GM12878 (cell line): ENCODE measurements at regions not wholly inside any gene's neighbourhood (a gene's known extent, or its start where the extent isn't known, plus 50 kb on each side); places are given as distances from the start of the nearest gene placed in this dataset.

ENCODE experiments used
- ATAC-seq: fragments of 200-7000 bp; cut with Tn5 transposase; 3 replicates; pipeline ENCODE4 v1.9.1; 2020; ENCODE audit warnings: mild to moderate bottlenecking, moderate library complexity
- BruUV-seq: library from RNA; stranded (reverse); fragments of 400-500 nt; replicated peaks from 2 replicates; lab custom pipeline; 2021; lab: Mats Ljungman, UMichigan
- CTCF ChIA-PET: fragments of 300-600 bp; sonication (Branson Sonifier 250); formaldehyde crosslinking; extraction: SDS; loops from one replicate; lab custom pipeline; 2021; ENCODE audit warnings: inconsistent platforms; lab: Yijun Ruan, JAX
- POLR2A ChIA-PET: fragments of 350-600 bp; formaldehyde crosslinking; extraction: SDS; loops from one replicate; lab custom pipeline; 2021; ENCODE audit warnings: inconsistent platforms; lab: Charles Lee
- RAD21 ChIA-PET: fragments of 300-600 bp; sonication (Branson Sonifier 250); formaldehyde crosslinking; loops from one replicate; lab custom pipeline; 2023; ENCODE audit warnings: antibody characterized with exemption; ENCODE audit not compliant: unreplicated experiment; lab: Charles Lee
- SMC1A ChIA-PET: fragments of 300-600 bp; sonication (Branson Sonifier 250); formaldehyde crosslinking; loops from one replicate; lab custom pipeline; 2023; ENCODE audit not compliant: unreplicated experiment, uncharacterized antibody; lab: Charles Lee
- DNase-seq: peaks from one replicate; pipeline ENCODE4 v3.0.0-alpha.2; 2011; ENCODE audit warnings: low read depth, low spot score
- FAIRE-seq: peaks from 3 replicates; lab custom pipeline; 2011; peaks lifted over from hg19 to GRCh38; lab: Jason Lieb, UNC
- H2AFZ ChIP-seq: 2 replicates; pipeline ENCODE4 v1.6.0; 2011; ENCODE audit warnings: low read depth, low read length, control low read depth; ENCODE audit not compliant: control insufficient read depth
- H3K27ac ChIP-seq: 2 replicates; pipeline ENCODE4 v1.5.1; 2011; ENCODE audit warnings: control low read depth; ENCODE audit not compliant: control insufficient read depth, insufficient read depth
- H3K27me3 ChIP-seq, 2 experiments: replicated peaks in 1 of 2; 2 replicates each; pipeline versions ENCODE4 v1.6.0 to v1.6.1; 2011; ENCODE audit warnings: low read length in 1 of 2; ENCODE audit not compliant: control insufficient read depth in 2 of 2, insufficient read depth in 2 of 2
- H3K36me3 ChIP-seq, 2 experiments: 2 replicates each; pipeline ENCODE4 v1.5.1; 2011; ENCODE audit warnings: low read length in 1 of 2; ENCODE audit not compliant: control insufficient read depth in 2 of 2, insufficient read depth in 2 of 2
- H3K4me1 ChIP-seq: 2 replicates; pipeline ENCODE4 v1.6.1; 2011; ENCODE audit warnings: mild to moderate bottlenecking, low read length, moderate library complexity, mixed read lengths; ENCODE audit not compliant: control insufficient read depth, insufficient read depth
- H3K4me2 ChIP-seq: 2 replicates; pipeline ENCODE4 v1.6.0; 2011; ENCODE audit warnings: control low read depth; ENCODE audit not compliant: control insufficient read depth, insufficient read depth
- H3K4me3 ChIP-seq: fragments of 200-600 bp; sonication (generic); 2 replicates; pipeline ENCODE4 v1.5.1; 2016
- H3K79me2 ChIP-seq: 2 replicates; pipeline ENCODE4 v1.6.0; 2011; ENCODE audit warnings: low read length; ENCODE audit not compliant: control insufficient read depth, insufficient read depth
- H3K9ac ChIP-seq: 2 replicates; pipeline ENCODE4 v1.8.0; 2011; ENCODE audit warnings: low read length, control low read depth, mixed read lengths; ENCODE audit not compliant: control insufficient read depth, insufficient read depth
- H3K9me3 ChIP-seq: replicated peaks from 3 replicates; pipeline ENCODE4 v1.5.1; 2011; ENCODE audit warnings: mild to moderate bottlenecking, low read length; ENCODE audit not compliant: control insufficient read depth, insufficient read depth
- H4K20me1 ChIP-seq: 2 replicates; pipeline ENCODE4 v1.6.0; 2011; ENCODE audit not compliant: control insufficient read depth, insufficient read depth
- HCFC1 ChIP-seq: fragments of 150-350 bp; IDR thresholded peaks from 2 replicates; pipeline ENCODE4 v1.6.1; 2014; ENCODE audit warnings: low read length
- NR2F1 ChIP-seq: fragments of 450-650 bp; conservative IDR thresholded peaks from 2 replicates; pipeline ENCODE4 v1.6.1; 2017; ENCODE audit warnings: mild to moderate bottlenecking
- SREBF2 ChIP-seq: IDR thresholded peaks from 2 replicates; pipeline ENCODE4 v1.6.1; 2012; ENCODE audit warnings: mild to moderate bottlenecking, low read length
- YY1 ChIP-seq: IDR thresholded peaks from 2 replicates; pipeline ENCODE4 v1.6.1; 2011; ENCODE audit warnings: low read depth, mild to moderate bottlenecking, low read length
- whole genome bisulfite sequencing: methylation state at CpG from one replicate; pipeline ENCODE4 v1.1.6; 2016; ENCODE audit warnings: low lambda C conversion rate; ENCODE audit not compliant: insufficient replicate concordance, insufficient coverage; ENCODE audit errors: missing lambda C conversion rate; 5-methylcytosine and 5-hydroxymethylcytosine counted together
- in situ Hi-C: fragments of 300-500 bp; cut with MboI; formaldehyde crosslinking; loops from 9 replicates; pipeline ENCODE4 v1.14.3; 2018; ENCODE audit warnings: mixed read lengths
- intact Hi-C: fragments of 100-400 bp; cut with micrococcal nuclease; formaldehyde crosslinking; loops from one replicate; pipeline ENCODE4 v1.14.2; 2022; ENCODE audit not compliant: unreplicated experiment
- TF ChIP-seq, protein P1 (sequence below): IDR thresholded peaks from 2 replicates; pipeline ENCODE4 v1.6.1; 2012; ENCODE audit warnings: improper control_type of control experiment, low read depth, low read length; ENCODE audit not compliant: insufficient replicate concordance
- TF ChIP-seq, protein P2 (sequence below): fragments of 450-650 bp; IDR thresholded peaks from 2 replicates; pipeline ENCODE4 v1.6.1; 2017; ENCODE audit warnings: mild to moderate bottlenecking, moderate library complexity
- TF ChIP-seq, protein P3 (sequence below): fragments of 450-650 bp; formaldehyde crosslinking; IDR thresholded peaks from 2 replicates; pipeline ENCODE4 v1.4.0; 2022; ENCODE audit warnings: mild to moderate bottlenecking, moderate library complexity
- TF ChIP-seq, protein P4 (sequence below): fragments of 450-650 bp; IDR thresholded peaks from 2 replicates; pipeline ENCODE4 v1.6.1; 2017; ENCODE audit warnings: low read depth, mild to moderate bottlenecking, moderate library complexity

DNA sequence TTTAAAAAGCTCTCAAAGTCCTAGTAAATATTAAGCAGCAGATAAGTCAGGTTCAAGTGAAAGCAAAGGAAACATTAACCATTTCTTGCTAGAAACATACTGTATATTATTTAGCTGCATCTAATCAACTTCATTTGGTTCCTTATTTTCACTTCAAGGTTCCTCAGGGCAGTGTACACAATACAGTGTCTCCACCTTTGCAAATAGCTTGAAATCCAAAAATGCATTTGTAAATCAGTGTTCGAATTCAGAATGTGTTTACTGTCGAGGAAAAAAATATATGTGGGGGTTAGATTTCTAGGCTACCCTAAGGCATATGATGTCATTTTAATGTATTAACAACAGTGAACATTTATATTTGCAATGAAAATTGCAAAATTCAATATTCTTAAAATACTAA is 436.0 kb downstream of the CETN3 start (continued):
- TF ChIP-seq, protein P1, sequence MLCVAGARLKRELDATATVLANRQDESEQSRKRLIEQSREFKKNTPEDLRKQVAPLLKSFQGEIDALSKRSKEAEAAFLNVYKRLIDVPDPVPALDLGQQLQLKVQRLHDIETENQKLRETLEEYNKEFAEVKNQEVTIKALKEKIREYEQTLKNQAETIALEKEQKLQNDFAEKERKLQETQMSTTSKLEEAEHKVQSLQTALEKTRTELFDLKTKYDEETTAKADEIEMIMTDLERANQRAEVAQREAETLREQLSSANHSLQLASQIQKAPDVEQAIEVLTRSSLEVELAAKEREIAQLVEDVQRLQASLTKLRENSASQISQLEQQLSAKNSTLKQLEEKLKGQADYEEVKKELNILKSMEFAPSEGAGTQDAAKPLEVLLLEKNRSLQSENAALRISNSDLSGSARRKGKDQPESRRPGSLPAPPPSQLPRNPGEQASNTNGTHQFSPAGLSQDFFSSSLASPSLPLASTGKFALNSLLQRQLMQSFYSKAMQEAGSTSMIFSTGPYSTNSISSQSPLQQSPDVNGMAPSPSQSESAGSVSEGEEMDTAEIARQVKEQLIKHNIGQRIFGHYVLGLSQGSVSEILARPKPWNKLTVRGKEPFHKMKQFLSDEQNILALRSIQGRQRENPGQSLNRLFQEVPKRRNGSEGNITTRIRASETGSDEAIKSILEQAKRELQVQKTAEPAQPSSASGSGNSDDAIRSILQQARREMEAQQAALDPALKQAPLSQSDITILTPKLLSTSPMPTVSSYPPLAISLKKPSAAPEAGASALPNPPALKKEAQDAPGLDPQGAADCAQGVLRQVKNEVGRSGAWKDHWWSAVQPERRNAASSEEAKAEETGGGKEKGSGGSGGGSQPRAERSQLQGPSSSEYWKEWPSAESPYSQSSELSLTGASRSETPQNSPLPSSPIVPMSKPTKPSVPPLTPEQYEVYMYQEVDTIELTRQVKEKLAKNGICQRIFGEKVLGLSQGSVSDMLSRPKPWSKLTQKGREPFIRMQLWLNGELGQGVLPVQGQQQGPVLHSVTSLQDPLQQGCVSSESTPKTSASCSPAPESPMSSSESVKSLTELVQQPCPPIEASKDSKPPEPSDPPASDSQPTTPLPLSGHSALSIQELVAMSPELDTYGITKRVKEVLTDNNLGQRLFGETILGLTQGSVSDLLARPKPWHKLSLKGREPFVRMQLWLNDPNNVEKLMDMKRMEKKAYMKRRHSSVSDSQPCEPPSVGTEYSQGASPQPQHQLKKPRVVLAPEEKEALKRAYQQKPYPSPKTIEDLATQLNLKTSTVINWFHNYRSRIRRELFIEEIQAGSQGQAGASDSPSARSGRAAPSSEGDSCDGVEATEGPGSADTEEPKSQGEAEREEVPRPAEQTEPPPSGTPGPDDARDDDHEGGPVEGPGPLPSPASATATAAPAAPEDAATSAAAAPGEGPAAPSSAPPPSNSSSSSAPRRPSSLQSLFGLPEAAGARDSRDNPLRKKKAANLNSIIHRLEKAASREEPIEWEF, result no peak
- TF ChIP-seq NR2F1, result no peak
- no peak for TF ChIP-seq YY1
- TF ChIP-seq SREBF2, result no peak

DNA sequence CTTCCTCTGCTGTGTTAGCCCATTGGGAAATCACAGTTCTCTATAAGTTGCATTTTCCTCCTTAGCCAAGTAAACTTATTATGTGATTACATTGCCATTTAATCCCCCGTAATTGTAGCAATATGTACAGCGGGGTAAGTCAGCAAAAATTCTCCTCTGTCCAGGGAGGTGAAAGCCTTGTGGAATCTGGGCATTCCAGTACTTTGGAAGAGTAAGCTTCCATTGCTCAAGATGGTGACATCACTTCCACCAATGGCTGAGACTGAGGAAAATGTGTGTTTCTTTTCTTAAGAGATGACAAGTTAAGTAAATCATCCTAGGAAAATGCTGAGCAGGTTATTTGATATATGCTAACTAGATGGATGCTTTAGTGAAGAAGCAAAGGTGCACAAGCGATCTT is 436.7 kb downstream of the CETN3 start:
- H3K79me2 ChIP-seq, result no peaks in the 10 kb centered on the region
- no peaks in the 10 kb centered on the region for H3K4me1 ChIP-seq
- 98% methylated on average over 3 of the region's 3 CpGs for WGBS
- SMC1A ChIA-PET, result interaction anchor here (1.1 to 1.5 kb wide), 3 partner anchors 10 to 1245 kb away, joined by 3 read pairs; no protein-coding TSS in a partner anchor
- no peak overlapping the region for H3K27ac ChIP-seq
- no peak overlapping the region for H2AFZ ChIP-seq
- no peaks in the 10 kb centered on the region for H3K36me3 ChIP-seq
- H4K20me1 ChIP-seq, result no peaks in the 10 kb centered on the region
- in situ Hi-C loops (no loop called here), intact Hi-C loops (no loop called here)
- no peak for FAIRE-seq
- BruUV-seq, result no TSS peak
- ATAC-seq, result no peak
- H3K9ac ChIP-seq, result no peak overlapping the region
- H3K4me3 ChIP-seq, result no peak overlapping the region
- RAD21 ChIA-PET, result no interaction called here
- no peak overlapping the region for H3K4me2 ChIP-seq
- H3K27me3 ChIP-seq, result no peaks in the 10 kb centered on the region
- DNase-seq, result no peak
- H3K9me3 ChIP-seq, result no peaks in the 10 kb centered on the region
- CTCF ChIA-PET, result interaction anchor here (0.6 kb wide), 1 partner anchor 287 kb away, joined by 3 read pairs; no protein-coding TSS in a partner anchor
- POLR2A ChIA-PET, result no interaction called here
- TF ChIP-seq, protein P2, sequence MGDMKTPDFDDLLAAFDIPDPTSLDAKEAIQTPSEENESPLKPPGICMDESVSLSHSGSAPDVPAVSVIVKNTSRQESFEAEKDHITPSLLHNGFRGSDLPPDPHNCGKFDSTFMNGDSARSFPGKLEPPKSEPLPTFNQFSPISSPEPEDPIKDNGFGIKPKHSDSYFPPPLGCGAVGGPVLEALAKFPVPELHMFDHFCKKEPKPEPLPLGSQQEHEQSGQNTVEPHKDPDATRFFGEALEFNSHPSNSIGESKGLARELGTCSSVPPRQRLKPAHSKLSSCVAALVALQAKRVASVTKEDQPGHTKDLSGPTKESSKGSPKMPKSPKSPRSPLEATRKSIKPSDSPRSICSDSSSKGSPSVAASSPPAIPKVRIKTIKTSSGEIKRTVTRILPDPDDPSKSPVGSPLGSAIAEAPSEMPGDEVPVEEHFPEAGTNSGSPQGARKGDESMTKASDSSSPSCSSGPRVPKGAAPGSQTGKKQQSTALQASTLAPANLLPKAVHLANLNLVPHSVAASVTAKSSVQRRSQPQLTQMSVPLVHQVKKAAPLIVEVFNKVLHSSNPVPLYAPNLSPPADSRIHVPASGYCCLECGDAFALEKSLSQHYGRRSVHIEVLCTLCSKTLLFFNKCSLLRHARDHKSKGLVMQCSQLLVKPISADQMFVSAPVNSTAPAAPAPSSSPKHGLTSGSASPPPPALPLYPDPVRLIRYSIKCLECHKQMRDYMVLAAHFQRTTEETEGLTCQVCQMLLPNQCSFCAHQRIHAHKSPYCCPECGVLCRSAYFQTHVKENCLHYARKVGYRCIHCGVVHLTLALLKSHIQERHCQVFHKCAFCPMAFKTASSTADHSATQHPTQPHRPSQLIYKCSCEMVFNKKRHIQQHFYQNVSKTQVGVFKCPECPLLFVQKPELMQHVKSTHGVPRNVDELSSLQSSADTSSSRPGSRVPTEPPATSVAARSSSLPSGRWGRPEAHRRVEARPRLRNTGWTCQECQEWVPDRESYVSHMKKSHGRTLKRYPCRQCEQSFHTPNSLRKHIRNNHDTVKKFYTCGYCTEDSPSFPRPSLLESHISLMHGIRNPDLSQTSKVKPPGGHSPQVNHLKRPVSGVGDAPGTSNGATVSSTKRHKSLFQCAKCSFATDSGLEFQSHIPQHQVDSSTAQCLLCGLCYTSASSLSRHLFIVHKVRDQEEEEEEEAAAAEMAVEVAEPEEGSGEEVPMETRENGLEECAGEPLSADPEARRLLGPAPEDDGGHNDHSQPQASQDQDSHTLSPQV, result no peak
- TF ChIP-seq HCFC1, result no peak
- TF ChIP-seq, protein P3, sequence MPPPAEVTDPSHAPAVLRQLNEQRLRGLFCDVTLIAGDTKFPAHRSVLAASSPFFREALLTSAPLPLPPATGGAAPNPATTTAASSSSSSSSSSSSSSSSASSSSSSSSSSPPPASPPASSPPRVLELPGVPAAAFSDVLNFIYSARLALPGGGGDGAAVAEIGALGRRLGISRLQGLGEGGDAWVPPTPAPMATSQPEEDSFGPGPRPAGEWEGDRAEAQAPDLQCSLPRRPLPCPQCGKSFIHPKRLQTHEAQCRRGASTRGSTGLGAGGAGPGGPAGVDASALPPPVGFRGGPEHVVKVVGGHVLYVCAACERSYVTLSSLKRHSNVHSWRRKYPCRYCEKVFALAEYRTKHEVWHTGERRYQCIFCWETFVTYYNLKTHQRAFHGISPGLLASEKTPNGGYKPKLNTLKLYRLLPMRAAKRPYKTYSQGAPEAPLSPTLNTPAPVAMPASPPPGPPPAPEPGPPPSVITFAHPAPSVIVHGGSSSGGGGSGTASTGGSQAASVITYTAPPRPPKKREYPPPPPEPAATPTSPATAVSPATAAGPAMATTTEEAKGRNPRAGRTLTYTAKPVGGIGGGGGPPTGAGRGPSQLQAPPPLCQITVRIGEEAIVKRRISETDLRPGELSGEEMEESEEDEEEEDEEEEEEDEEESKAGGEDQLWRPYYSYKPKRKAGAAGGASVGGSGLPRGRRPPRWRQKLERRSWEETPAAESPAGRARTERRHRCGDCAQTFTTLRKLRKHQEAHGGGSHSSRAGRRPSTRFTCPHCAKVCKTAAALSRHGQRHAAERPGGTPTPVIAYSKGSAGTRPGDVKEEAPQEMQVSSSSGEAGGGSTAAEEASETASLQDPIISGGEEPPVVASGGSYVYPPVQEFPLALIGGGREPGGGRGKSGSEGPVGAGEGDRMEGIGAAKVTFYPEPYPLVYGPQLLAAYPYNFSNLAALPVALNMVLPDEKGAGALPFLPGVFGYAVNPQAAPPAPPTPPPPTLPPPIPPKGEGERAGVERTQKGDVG (CRISPR knock-in tag), result no peak
- TF ChIP-seq SREBF2, result no peak
- TF ChIP-seq, protein P4, sequence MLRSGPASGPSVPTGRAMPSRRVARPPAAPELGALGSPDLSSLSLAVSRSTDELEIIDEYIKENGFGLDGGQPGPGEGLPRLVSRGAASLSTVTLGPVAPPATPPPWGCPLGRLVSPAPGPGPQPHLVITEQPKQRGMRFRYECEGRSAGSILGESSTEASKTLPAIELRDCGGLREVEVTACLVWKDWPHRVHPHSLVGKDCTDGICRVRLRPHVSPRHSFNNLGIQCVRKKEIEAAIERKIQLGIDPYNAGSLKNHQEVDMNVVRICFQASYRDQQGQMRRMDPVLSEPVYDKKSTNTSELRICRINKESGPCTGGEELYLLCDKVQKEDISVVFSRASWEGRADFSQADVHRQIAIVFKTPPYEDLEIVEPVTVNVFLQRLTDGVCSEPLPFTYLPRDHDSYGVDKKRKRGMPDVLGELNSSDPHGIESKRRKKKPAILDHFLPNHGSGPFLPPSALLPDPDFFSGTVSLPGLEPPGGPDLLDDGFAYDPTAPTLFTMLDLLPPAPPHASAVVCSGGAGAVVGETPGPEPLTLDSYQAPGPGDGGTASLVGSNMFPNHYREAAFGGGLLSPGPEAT, result no peak
